DND-41 (cell line): ENCODE measurements at regions not wholly inside any gene's neighbourhood (a gene's known extent, or its start where the extent isn't known, plus 50 kb on each side); places are given as distances from the start of the nearest gene placed in this dataset.
"Not testable (repeated sequence)": the region's sequence is repeated elsewhere in the genome, so short reads cannot be mapped to it uniquely, and the experiment has no call there.

Experiments
- ATAC-seq: fragments of 200-7000 bp; cut with Tn5 transposase; 3 replicates; pipeline ENCODE4 v1.9.1; 2021; ENCODE audit warnings: low read depth; ENCODE audit not compliant: insufficient read depth
- DNase-seq: peaks from one replicate; pipeline ENCODE4 v3.0.0-alpha.2; 2020
- H2AFZ ChIP-seq: 2 replicates; pipeline ENCODE4 v1.6.0; 2012; ENCODE audit warnings: low read depth, low read length
- H3K27ac ChIP-seq: 2 replicates; pipeline ENCODE4 v1.5.1; 2012; ENCODE audit warnings: low read length, inconsistent platforms
- H3K27me3 ChIP-seq: fragments of 200-600 bp; sonication (generic); 2 replicates; pipeline ENCODE4 v1.6.0; 2012; ENCODE audit warnings: low read length, mild to moderate bottlenecking, inconsistent platforms; ENCODE audit not compliant: insufficient read depth, poor library complexity
- H3K36me3 ChIP-seq: 2 replicates; pipeline ENCODE4 v1.5.1; 2012; ENCODE audit warnings: low read length, inconsistent platforms; ENCODE audit not compliant: insufficient read depth
- H3K4me1 ChIP-seq: 2 replicates; pipeline ENCODE4 v1.5.1; 2012; ENCODE audit warnings: mild to moderate bottlenecking, low read length; ENCODE audit not compliant: insufficient read depth
- H3K4me2 ChIP-seq: 2 replicates; pipeline ENCODE4 v1.6.0; 2012; ENCODE audit warnings: mild to moderate bottlenecking, moderate library complexity, low read length, inconsistent platforms; ENCODE audit not compliant: insufficient read depth
- H3K4me3 ChIP-seq, 2 experiments: fragments of 200-600 bp in 1 of 2; shearing (Covaris generic) in 1 of 2; 2 replicates each; pipeline ENCODE4 v1.5.1; 2012 to 2016; ENCODE audit warnings: inconsistent platforms in 2 of 2, low read length in 2 of 2, mild to moderate bottlenecking in 2 of 2, low read depth in 1 of 2, moderate library complexity in 1 of 2
- H3K79me2 ChIP-seq: 2 replicates; pipeline ENCODE4 v1.6.0; 2012; ENCODE audit warnings: low read length, inconsistent platforms; ENCODE audit not compliant: insufficient read depth
- H3K9ac ChIP-seq: 2 replicates; pipeline ENCODE4 v1.6.0; 2012; ENCODE audit warnings: low read depth, mild to moderate bottlenecking, inconsistent platforms, low read length, moderate library complexity
- H3K9me3 ChIP-seq: 2 replicates; pipeline ENCODE4 v1.5.1; 2012; ENCODE audit warnings: low read length, moderate library complexity, mild to moderate bottlenecking, inconsistent platforms; ENCODE audit not compliant: insufficient read depth, severe bottlenecking
- H4K20me1 ChIP-seq: 2 replicates; pipeline ENCODE4 v1.6.0; 2012; ENCODE audit warnings: low read length; ENCODE audit not compliant: insufficient read depth
- CTCF ChIP-seq: IDR thresholded peaks from 2 replicates; pipeline ENCODE4 v1.5.1; 2012; ENCODE audit warnings: borderline replicate concordance, low read length, moderate library complexity, mild to moderate bottlenecking; ENCODE audit not compliant: poor library complexity, severe bottlenecking; ENCODE audit errors: extremely low read depth
- EZH2 ChIP-seq: IDR thresholded peaks from 3 replicates; pipeline ENCODE4 v1.6.1; 2012; ENCODE audit warnings: borderline replicate concordance, low read depth, mild to moderate bottlenecking, moderate library complexity, low read length, inconsistent platforms; ENCODE audit not compliant: severe bottlenecking

GRCh38 chr1:157352817-157353408 lies 199.4 kb downstream of the FCRL5 start:
- Histone ChIP-seq H3K27ac (no peak overlapping the region), H4K20me1 (no peaks in the 10 kb centered on the region), H3K79me2 (no peaks in the 10 kb centered on the region), H3K4me2 (no peak overlapping the region), H3K4me3 (no peak overlapping the region), H3K36me3 (no peaks in the 10 kb centered on the region), H3K4me1 (no peaks in the 10 kb centered on the region), H3K9ac (no peak overlapping the region), H3K27me3 (peaks cover 28% of the 10 kb centered on the region), H2AFZ (no peak overlapping the region), H3K9me3 (no peaks in the 10 kb centered on the region)
- TF ChIP-seq EZH2: no peak
- TF ChIP-seq CTCF: no peak
- DNase-seq: no peak
- no peak for ATAC-seq

- no peak for TF ChIP-seq EZH2
- TF ChIP-seq CTCF: no peak
- no peak for DNase-seq
- H3K4me1 ChIP-seq: no peaks in the 10 kb centered on the region
- H3K79me2 ChIP-seq: no peaks in the 10 kb centered on the region
- H3K4me2 ChIP-seq: no peak overlapping the region
- ATAC-seq: no peak
- H3K36me3 ChIP-seq: no peaks in the 10 kb centered on the region
- H3K4me3 ChIP-seq: no peak overlapping the region
- peaks cover 28% of the 10 kb centered on the region for H3K27me3 ChIP-seq
- no peak overlapping the region for H3K27ac ChIP-seq
- no peak overlapping the region for H2AFZ ChIP-seq
- H4K20me1 ChIP-seq: no peaks in the 10 kb centered on the region
- H3K9me3 ChIP-seq: no peaks in the 10 kb centered on the region
- H3K9ac ChIP-seq: no peak overlapping the region
Observed at GRCh38 chr1:157352216-157352615, 200.1 kb downstream of the FCRL5 start.

GRCh38 chr1:157351800-157352199 lies 200.5 kb downstream of the FCRL5 start:
- H3K79me2 ChIP-seq, H4K20me1 ChIP-seq, ATAC-seq, H3K9me3 ChIP-seq, H3K4me3 ChIP-seq, H3K27ac ChIP-seq, H3K4me1 ChIP-seq, H3K4me2 ChIP-seq, H2AFZ ChIP-seq, H3K9ac ChIP-seq, H3K36me3 ChIP-seq, DNase-seq: not testable (repeated sequence)
- H3K27me3 ChIP-seq: peaks cover 28% of the 10 kb centered on the region

GRCh38 chr1:157348538-157349480 lies 203.5 kb downstream of the FCRL5 start:
- H3K79me2 ChIP-seq: no peaks in the 10 kb centered on the region
- DNase-seq: no peak

More at GRCh38 chr1:157348538-157349480, 203.5 kb downstream of the FCRL5 start:
- Histone ChIP-seq H3K9ac (no peak overlapping the region), H2AFZ (no peak overlapping the region), H3K4me2 (no peak overlapping the region), H3K36me3 (no peaks in the 10 kb centered on the region), H3K9me3 (no peaks in the 10 kb centered on the region), H3K27me3 (peaks cover 9% of the 10 kb centered on the region), H3K4me1 (no peaks in the 10 kb centered on the region), H4K20me1 (no peaks in the 10 kb centered on the region), H3K27ac (no peak overlapping the region), H3K4me3 (no peak overlapping the region)
- ATAC-seq: no peak
- TF ChIP-seq EZH2: no peak
- TF ChIP-seq CTCF: no peak
